OCI-LY3 (cell line): ENCODE measurements at regions not wholly inside any gene's neighbourhood (a gene's known extent, or its start where the extent isn't known, plus 50 kb on each side); places are given as distances from the start of the nearest gene placed in this dataset.

Experiments used
- H2AFZ ChIP-seq: fragments of 200-600, 300-600 bp; shearing (Covaris generic); 2 replicates; pipeline ENCODE4 v1.6.0; 2014; ENCODE audit warnings: antibody characterized with exemption, low read depth, low read length
- H3K27ac ChIP-seq: fragments of 200-600, 300-600 bp; sonication (generic); 2 replicates; pipeline ENCODE4 v1.5.1; 2014; ENCODE audit warnings: mild to moderate bottlenecking, low read length, moderate library complexity, mixed read lengths
- H3K27me3 ChIP-seq: fragments of 200-600, 300-600 bp; sonication (generic); 2 replicates; pipeline ENCODE4 v1.6.1; 2014; ENCODE audit warnings: low read depth, low read length, mixed read lengths
- H3K36me3 ChIP-seq: fragments of 200-600, 300-600 bp; sonication (generic); replicated peaks from 2 replicates; pipeline ENCODE3; 2014; ENCODE audit warnings: low read depth, low read length, mixed read lengths
- H3K4me1 ChIP-seq: fragments of 300-600, 200-600 bp; sonication (generic); 2 replicates; pipeline ENCODE4 v1.6.1; 2014; ENCODE audit warnings: low read length, mixed read lengths
- H3K4me2 ChIP-seq: fragments of 200-600, 300-600 bp; sonication (generic); 2 replicates; pipeline ENCODE4 v1.6.1; 2014; ENCODE audit warnings: low read length, mixed read lengths
- H3K4me3 ChIP-seq: fragments of 300-600, 200-600 bp; sonication (generic); 2 replicates; pipeline ENCODE4 v1.5.1; 2014; ENCODE audit warnings: antibody characterized with exemption, mild to moderate bottlenecking, low read length, moderate library complexity
- H3K79me2 ChIP-seq: fragments of 300-600, 200-600 bp; shearing (Covaris generic); 2 replicates; pipeline ENCODE4 v1.6.1; 2014; ENCODE audit warnings: mild to moderate bottlenecking, low read length, mixed read lengths
- H3K9ac ChIP-seq: fragments of 300-600, 200-600 bp; shearing (Covaris generic); 2 replicates; pipeline ENCODE4 v1.6.0; 2014; ENCODE audit warnings: mild to moderate bottlenecking, low read length, moderate library complexity
- H3K9me3 ChIP-seq: fragments of 200-600, 300-600 bp; shearing (Covaris generic); 2 replicates; pipeline ENCODE4 v1.6.1; 2014; ENCODE audit warnings: low read length, mixed read lengths; ENCODE audit not compliant: insufficient read depth
- H4K20me1 ChIP-seq: fragments of 200-600, 300-600 bp; sonication (generic); 2 replicates; pipeline ENCODE4 v1.6.1; 2016; ENCODE audit warnings: low read length, mixed read lengths; ENCODE audit not compliant: insufficient read depth
- EZH2phosphoT487 ChIP-seq: fragments of 200-600 bp; shearing (Covaris generic); IDR thresholded peaks from 2 replicates; pipeline ENCODE4 v1.6.1; 2018; ENCODE audit warnings: antibody characterized with exemption, mixed run types, low read depth
- TF ChIP-seq, protein P1 (sequence below): fragments of 200-600, 300-600 bp; sonication (generic); IDR thresholded peaks from 2 replicates; pipeline ENCODE4 v1.5.1; 2014; ENCODE audit warnings: antibody characterized with exemption, low read length, low read depth

DNA sequence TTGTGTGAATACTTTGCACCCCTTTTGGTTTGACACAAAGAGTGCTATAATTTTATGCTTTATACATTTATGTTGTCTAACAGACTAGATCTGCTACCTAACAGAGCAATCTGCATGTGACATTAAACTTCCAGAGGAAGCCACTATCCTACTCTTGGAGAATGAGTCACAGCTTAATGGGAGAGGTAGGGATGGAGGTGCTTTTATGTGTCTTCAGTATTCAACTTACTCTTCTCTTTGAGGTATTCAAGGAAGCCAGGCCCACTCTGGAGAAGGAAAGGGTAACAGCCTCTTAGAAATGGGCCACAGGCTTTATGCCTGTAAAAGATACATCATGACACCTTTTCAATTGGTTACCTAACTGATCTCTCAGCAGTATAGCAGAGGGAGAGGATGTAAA, 85.8 kb upstream of the NEUROD1 start:
- H3K4me3 ChIP-seq: no peak overlapping the region
- H3K27me3 ChIP-seq: no peaks in the 10 kb centered on the region
- H3K4me2 ChIP-seq: no peak overlapping the region
- no peaks in the 10 kb centered on the region for H3K36me3 ChIP-seq
- H3K9ac ChIP-seq: no peak overlapping the region
- H3K9me3 ChIP-seq: no peaks in the 10 kb centered on the region
- no peak overlapping the region for H2AFZ ChIP-seq
- no peaks in the 10 kb centered on the region for H3K79me2 ChIP-seq
- H3K4me1 ChIP-seq: peaks cover 6% of the 10 kb centered on the region; the same call in 1 of the 2 replicates
- no peak for TF ChIP-seq EZH2phosphoT487
- TF ChIP-seq, protein P1, sequence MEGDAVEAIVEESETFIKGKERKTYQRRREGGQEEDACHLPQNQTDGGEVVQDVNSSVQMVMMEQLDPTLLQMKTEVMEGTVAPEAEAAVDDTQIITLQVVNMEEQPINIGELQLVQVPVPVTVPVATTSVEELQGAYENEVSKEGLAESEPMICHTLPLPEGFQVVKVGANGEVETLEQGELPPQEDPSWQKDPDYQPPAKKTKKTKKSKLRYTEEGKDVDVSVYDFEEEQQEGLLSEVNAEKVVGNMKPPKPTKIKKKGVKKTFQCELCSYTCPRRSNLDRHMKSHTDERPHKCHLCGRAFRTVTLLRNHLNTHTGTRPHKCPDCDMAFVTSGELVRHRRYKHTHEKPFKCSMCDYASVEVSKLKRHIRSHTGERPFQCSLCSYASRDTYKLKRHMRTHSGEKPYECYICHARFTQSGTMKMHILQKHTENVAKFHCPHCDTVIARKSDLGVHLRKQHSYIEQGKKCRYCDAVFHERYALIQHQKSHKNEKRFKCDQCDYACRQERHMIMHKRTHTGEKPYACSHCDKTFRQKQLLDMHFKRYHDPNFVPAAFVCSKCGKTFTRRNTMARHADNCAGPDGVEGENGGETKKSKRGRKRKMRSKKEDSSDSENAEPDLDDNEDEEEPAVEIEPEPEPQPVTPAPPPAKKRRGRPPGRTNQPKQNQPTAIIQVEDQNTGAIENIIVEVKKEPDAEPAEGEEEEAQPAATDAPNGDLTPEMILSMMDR: no peak
- no peaks in the 10 kb centered on the region for H4K20me1 ChIP-seq
- H3K27ac ChIP-seq: no peak overlapping the region

DNA sequence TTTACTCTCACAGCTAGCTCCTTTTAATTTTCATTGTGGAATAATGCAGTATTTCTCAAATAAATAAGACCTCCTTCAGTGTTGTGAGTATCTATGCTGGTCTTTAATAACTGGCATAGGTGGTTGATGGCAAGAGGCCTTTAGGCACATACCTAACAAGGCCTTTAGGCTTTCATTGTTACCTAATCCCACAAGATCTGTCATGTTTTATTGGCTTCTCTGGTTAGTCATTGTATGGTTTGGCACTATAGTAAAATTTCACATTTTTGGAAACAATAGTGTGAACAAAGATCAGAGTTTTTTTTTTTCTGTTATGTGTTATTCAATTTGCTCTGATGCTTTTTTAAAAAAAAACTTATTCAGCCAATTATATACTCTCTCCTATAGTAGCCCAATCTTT, 89.8 kb upstream of the NEUROD1 start:
- H3K36me3 ChIP-seq: peaks cover 3% of the 10 kb centered on the region
- no peaks in the 10 kb centered on the region for H3K9me3 ChIP-seq
- no peaks in the 10 kb centered on the region for H3K27me3 ChIP-seq
- H3K79me2 ChIP-seq: no peaks in the 10 kb centered on the region
- TF ChIP-seq, protein P1: no peak
- no peak for TF ChIP-seq EZH2phosphoT487
- H4K20me1 ChIP-seq: no peaks in the 10 kb centered on the region
- no peak overlapping the region for H3K4me3 ChIP-seq
- peaks cover 23% of the 10 kb centered on the region for H3K4me1 ChIP-seq
- H3K27ac ChIP-seq: no peak overlapping the region
- no peak overlapping the region for H3K9ac ChIP-seq
- H3K4me2 ChIP-seq: no peak overlapping the region
- no peak overlapping the region for H2AFZ ChIP-seq

DNA sequence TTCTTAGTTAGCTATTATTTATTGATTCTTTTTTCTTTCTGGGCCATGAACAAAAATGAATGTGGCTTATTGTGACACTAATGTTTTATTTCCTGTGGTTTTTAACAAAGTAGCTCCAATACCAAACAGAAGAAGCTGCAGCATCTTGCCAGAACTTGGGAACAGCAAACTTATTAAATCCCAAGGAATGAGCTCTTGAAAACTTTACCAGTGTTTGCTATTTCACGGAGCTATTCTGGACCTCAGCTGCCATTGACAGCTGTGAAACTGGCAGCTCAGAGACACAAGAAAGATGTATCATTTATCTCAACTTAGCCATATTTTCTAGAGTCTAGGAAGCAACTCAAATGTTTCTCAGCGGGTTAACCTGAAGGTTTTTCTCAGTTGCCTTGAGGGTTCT, 91.0 kb upstream of the NEUROD1 start:
- H3K9ac ChIP-seq: no peak overlapping the region
- H3K4me2 ChIP-seq: no peak overlapping the region
- peaks cover 25% of the 10 kb centered on the region for H3K4me1 ChIP-seq
- H3K36me3 ChIP-seq: peaks cover 3% of the 10 kb centered on the region
- no peak overlapping the region for H3K4me3 ChIP-seq
- H3K27me3 ChIP-seq: no peaks in the 10 kb centered on the region
- H4K20me1 ChIP-seq: no peaks in the 10 kb centered on the region
- H3K79me2 ChIP-seq: no peaks in the 10 kb centered on the region
- no peak for TF ChIP-seq EZH2phosphoT487
- TF ChIP-seq, protein P1: no peak
- H3K27ac ChIP-seq: no peak overlapping the region
- no peaks in the 10 kb centered on the region for H3K9me3 ChIP-seq
- H2AFZ ChIP-seq: no peak overlapping the region

DNA sequence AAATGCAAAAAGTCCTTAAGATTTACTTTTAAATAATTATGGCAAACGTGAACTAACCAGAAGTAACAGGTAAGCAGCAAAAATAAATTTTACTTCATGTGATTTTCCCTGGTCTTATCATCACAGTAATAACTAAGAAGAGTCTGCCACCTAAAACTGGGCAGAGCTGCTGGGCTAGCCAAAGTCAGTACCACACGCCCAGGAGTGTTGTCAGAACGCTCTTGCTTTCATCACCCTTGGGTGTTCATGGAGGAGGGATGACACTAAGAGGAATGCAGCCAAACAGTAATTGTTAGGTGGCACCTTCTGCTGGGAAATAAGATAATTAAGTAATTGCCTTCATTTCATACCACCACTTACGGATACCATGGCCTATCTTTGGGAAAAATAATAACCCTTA, 92.0 kb upstream of the NEUROD1 start:
- Histone ChIP-seq H3K4me1 (peaks cover 25% of the 10 kb centered on the region), H4K20me1 (no peaks in the 10 kb centered on the region), H3K9ac (no peak overlapping the region), H3K27ac (no peak overlapping the region), H3K79me2 (no peaks in the 10 kb centered on the region), H3K27me3 (no peaks in the 10 kb centered on the region), H2AFZ (no peak overlapping the region), H3K4me2 (no peak overlapping the region), H3K36me3 (peaks cover 3% of the 10 kb centered on the region), H3K9me3 (no peaks in the 10 kb centered on the region), H3K4me3 (no peak overlapping the region)
- TF ChIP-seq, protein P1: no peak
- no peak for TF ChIP-seq EZH2phosphoT487
